ENCODE measurements at regions not wholly inside any gene's neighbourhood (a gene's known extent, or its start where the extent isn't known, plus 50 kb on each side); places are given as distances from the start of the nearest gene placed in this dataset.

DNA sequence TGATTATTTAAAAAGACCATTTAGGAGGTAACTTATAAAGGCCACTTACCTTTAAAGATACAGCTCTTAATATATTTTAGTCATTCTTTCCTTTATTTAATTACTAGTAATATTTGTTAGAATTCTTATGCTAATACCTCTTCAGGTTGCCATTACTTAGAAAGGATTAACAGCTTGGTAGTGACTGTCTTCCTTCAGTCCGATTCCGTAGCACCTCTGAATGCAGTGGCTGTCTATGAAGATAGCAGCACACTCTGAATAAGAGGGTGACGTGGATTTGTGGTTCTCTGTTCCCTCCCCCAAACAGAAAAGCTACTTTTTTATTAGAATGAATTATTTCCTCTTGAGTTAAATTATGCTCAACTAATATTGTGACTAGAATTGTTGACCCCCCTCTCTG is 92.6 kb upstream of the TENM3 start:
- DNase-seq (ENCODE audit: extremely low spot score) = no peak
- intact Hi-C loops (cut with DNase I) = no loop called here
- Histone ChIP-seq H3K4me3 (no peak overlapping the region), H3K9me3 (no peaks in the 10 kb centered on the region), H3K4me1 (peaks cover 0 to 1% (median under 1%) of the 10 kb centered on the region in 4 donors), H3K27me3 (no peaks in the 10 kb centered on the region), H3K36me3 (no peaks in the 10 kb centered on the region), H3K27ac (replicated peaks in 1 of 4) (no peak overlapping the region)
- 87% methylated on average over 3 of the region's 3 CpGs for WGBS
- no peak for TF ChIP-seq EP300 (IDR thresholded peaks at IDR 0.05)
- TF ChIP-seq, protein P1, sequence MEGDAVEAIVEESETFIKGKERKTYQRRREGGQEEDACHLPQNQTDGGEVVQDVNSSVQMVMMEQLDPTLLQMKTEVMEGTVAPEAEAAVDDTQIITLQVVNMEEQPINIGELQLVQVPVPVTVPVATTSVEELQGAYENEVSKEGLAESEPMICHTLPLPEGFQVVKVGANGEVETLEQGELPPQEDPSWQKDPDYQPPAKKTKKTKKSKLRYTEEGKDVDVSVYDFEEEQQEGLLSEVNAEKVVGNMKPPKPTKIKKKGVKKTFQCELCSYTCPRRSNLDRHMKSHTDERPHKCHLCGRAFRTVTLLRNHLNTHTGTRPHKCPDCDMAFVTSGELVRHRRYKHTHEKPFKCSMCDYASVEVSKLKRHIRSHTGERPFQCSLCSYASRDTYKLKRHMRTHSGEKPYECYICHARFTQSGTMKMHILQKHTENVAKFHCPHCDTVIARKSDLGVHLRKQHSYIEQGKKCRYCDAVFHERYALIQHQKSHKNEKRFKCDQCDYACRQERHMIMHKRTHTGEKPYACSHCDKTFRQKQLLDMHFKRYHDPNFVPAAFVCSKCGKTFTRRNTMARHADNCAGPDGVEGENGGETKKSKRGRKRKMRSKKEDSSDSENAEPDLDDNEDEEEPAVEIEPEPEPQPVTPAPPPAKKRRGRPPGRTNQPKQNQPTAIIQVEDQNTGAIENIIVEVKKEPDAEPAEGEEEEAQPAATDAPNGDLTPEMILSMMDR (IDR thresholded peaks at IDR 0.05) = no peak
- no peak for TF ChIP-seq POLR2A (IDR thresholded peaks at IDR 0.05; ENCODE audit: low read depth)
- TF ChIP-seq POLR2AphosphoS5 (IDR thresholded peaks at IDR 0.05) = no peak

DNA sequence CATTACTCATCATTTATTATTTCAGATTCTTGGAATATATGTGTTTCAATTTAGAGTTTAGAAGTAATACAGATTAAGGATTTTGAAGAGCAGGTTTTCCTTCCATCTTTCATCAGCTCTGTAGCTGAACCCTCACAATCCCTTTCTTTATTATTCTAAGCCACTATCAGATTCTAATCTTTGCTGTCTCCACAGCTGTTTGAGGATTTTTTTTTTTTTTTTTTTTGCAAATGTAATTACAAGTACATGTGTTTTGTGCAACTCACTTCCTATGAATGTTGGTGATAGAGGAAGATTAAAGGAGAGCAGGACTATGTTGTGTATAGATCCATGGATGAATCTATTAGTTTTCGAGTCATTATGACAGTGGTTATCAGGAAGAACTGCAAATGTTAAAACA is 87.4 kb upstream of the TENM3 start:
- intact Hi-C loops (cut with DNase I) = no loop called here
- Histone ChIP-seq H3K27ac (replicated peaks in 1 of 4) (no peak overlapping the region), H3K4me3 (no peak overlapping the region), H3K27me3 (no peaks in the 10 kb centered on the region), H3K4me1 (no peaks in the 10 kb centered on the region), H3K36me3 (no peaks in the 10 kb centered on the region), H3K9me3 (no peaks in the 10 kb centered on the region)
- no peak for DNase-seq (ENCODE audit: extremely low spot score)
- 95% methylated on average over 1 of the region's 1 CpG for WGBS
- TF ChIP-seq, protein P1 (IDR thresholded peaks at IDR 0.05) = no peak
- TF ChIP-seq EP300 (IDR thresholded peaks at IDR 0.05) (no peak), POLR2A (IDR thresholded peaks at IDR 0.05; ENCODE audit: low read depth) (no peak), POLR2AphosphoS5 (IDR thresholded peaks at IDR 0.05) (no peak)

DNA sequence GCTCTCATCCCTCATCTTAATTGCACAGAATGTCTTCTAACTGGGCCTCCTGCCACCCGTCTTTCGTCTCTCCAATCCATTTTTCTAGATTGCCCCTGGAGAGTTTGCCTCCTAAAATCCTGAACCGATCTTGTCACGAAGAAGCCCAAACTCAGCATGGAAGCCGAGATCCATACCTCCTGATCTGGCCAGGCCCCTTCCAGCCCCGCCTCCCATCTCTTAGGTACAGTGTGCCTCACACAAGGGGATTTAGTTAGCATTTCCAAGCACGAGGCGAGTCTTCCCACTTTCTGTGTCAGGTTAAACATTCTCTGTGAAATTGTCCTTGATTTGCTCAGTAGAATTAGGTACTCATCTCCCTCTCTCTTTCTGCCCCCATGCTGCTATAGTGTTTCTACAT is 80.0 kb upstream of the TENM3 start:
- Histone ChIP-seq H3K27me3 (no peaks in the 10 kb centered on the region), H3K4me1 (no peaks in the 10 kb centered on the region), H3K27ac (replicated peaks in 1 of 4) (no peak overlapping the region), H3K9me3 (no peaks in the 10 kb centered on the region), H3K4me3 (no peak overlapping the region), H3K36me3 (no peaks in the 10 kb centered on the region)
- TF ChIP-seq, protein P1 (IDR thresholded peaks at IDR 0.05) = no peak
- no peak for TF ChIP-seq POLR2A (IDR thresholded peaks at IDR 0.05; ENCODE audit: low read depth)
- no peak for DNase-seq (ENCODE audit: extremely low spot score)
- intact Hi-C loops (cut with DNase I) = no loop called here
- 79% methylated on average over 8 of the region's 8 CpGs for WGBS

DNA sequence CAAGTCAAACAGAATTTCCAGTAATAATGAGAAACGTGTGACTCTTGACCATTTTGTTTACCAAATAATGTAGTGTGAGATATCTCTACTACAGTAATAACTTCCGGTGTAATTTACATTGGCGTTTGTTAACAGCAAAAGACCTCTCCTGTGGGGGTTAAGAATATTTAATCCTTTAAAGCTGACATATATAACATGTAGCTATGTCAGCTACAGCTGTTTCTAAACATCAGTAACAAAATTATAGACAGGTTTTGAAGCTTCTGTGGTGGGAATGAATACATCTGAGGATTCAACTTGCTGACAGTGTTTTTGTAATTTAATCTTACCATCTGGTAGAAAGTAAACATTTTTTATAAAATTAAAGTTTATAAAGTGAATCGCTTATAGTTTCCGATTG is 73.6 kb upstream of the TENM3 start:
- 66% methylated on average over 5 of the region's 5 CpGs for WGBS
- no peaks in the 10 kb centered on the region for H3K27me3 ChIP-seq
- TF ChIP-seq EP300 (IDR thresholded peaks at IDR 0.05) = no peak
- TF ChIP-seq POLR2A (IDR thresholded peaks at IDR 0.05; ENCODE audit: low read depth) = no peak
- TF ChIP-seq, protein P1 (IDR thresholded peaks at IDR 0.05) = no peak
- no peak for TF ChIP-seq POLR2AphosphoS5 (IDR thresholded peaks at IDR 0.05)
- intact Hi-C loops (cut with DNase I) = no loop called here
- no peak overlapping the region for H3K4me3 ChIP-seq
- DNase-seq (ENCODE audit: extremely low spot score) = no peak
- no peaks in the 10 kb centered on the region for H3K36me3 ChIP-seq
- H3K27ac ChIP-seq (replicated peaks in 1 of 4) = no peak overlapping the region
- no peaks in the 10 kb centered on the region for H3K4me1 ChIP-seq
- no peaks in the 10 kb centered on the region for H3K9me3 ChIP-seq

DNA sequence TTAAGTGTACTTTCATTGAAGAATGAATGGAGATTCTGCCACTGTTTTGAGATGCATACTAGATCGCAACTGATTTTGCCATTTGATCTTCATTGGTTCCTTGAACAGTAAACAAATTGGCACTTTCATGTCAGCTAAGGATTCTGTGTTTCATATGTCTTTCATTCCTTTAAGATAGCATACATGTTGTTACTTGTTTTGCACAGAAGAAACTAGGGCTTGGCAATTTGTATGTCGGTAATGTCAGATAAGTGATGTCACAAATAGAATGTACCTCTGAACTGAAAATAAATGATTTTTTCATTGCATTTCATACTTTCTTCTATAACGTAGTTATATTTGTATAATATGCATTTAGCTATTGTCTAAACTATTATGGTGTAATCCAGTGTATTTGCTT is 73.2 kb upstream of the TENM3 start:
- intact Hi-C loops (cut with DNase I) = no loop called here
- H3K36me3 ChIP-seq = no peaks in the 10 kb centered on the region
- H3K27me3 ChIP-seq = no peaks in the 10 kb centered on the region
- H3K9me3 ChIP-seq = no peaks in the 10 kb centered on the region
- TF ChIP-seq POLR2AphosphoS5 (IDR thresholded peaks at IDR 0.05) (no peak), POLR2A (IDR thresholded peaks at IDR 0.05; ENCODE audit: low read depth) (no peak), EP300 (IDR thresholded peaks at IDR 0.05) (no peak)
- TF ChIP-seq, protein P1 (IDR thresholded peaks at IDR 0.05) = no peak
- H3K27ac ChIP-seq (replicated peaks in 1 of 4) = no peak overlapping the region
- no peak for DNase-seq (ENCODE audit: extremely low spot score)
- no peaks in the 10 kb centered on the region for H3K4me1 ChIP-seq
- no peak overlapping the region for H3K4me3 ChIP-seq
- WGBS = 86% methylated on average over 3 of the region's 3 CpGs

All from esophagus muscularis mucosa (tissue), 4 donors.